ENCODE measurements at regions not wholly inside any gene's neighbourhood (a gene's known extent, or its start where the extent isn't known, plus 50 kb on each side); places are given as distances from the start of the nearest gene placed in this dataset.

GRCh38 chr2:176744146-176744545, 468.4 kb upstream of the HNRNPA3 start:
- peaks cover 7% of the 10 kb centered on the region for H3K4me1 Mint-ChIP-seq
- DNase-seq (ENCODE audit: low read depth, low spot score) = no peak
- H3K36me3 Mint-ChIP-seq (ENCODE audit: low read depth) = no peaks in the 10 kb centered on the region
- H3K27ac Mint-ChIP-seq (ENCODE audit: unreplicated experiment) = no peak overlapping the region
- H3K9me3 Mint-ChIP-seq = peaks cover 2% of the 10 kb centered on the region
- TF ChIP-seq CTCF (conservative IDR thresholded peaks at IDR 0.05) = no peak
- no peak overlapping the region for H3K4me3 Mint-ChIP-seq
- peaks cover 6% of the 10 kb centered on the region for H3K27me3 Mint-ChIP-seq (ENCODE audit: low read depth)

GRCh38 chr2:176745543-176746200, 466.9 kb upstream of the HNRNPA3 start:
- no peak for TF ChIP-seq CTCF (conservative IDR thresholded peaks at IDR 0.05)
- Mint-ChIP-seq H3K27ac (ENCODE audit: unreplicated experiment) (no peak overlapping the region), H3K27me3 (ENCODE audit: low read depth) (peaks cover 6% of the 10 kb centered on the region), H3K4me3 (no peak overlapping the region), H3K4me1 (peaks cover 7% of the 10 kb centered on the region), H3K9me3 (peaks cover 5% of the 10 kb centered on the region), H3K36me3 (ENCODE audit: low read depth) (no peaks in the 10 kb centered on the region)
- no peak for DNase-seq (ENCODE audit: low read depth, low spot score)

GRCh38 chr2:176746411-176746810, 466.2 kb upstream of the HNRNPA3 start:
- no peak overlapping the region for H3K27ac Mint-ChIP-seq (ENCODE audit: unreplicated experiment)
- H3K9me3 Mint-ChIP-seq = peaks cover 3% of the 10 kb centered on the region
- H3K36me3 Mint-ChIP-seq (ENCODE audit: low read depth) = no peaks in the 10 kb centered on the region
- no peak overlapping the region for H3K4me3 Mint-ChIP-seq
- peaks cover 6% of the 10 kb centered on the region for H3K27me3 Mint-ChIP-seq (ENCODE audit: low read depth)
- DNase-seq (ENCODE audit: low read depth, low spot score) = no peak
- no peak for TF ChIP-seq CTCF (conservative IDR thresholded peaks at IDR 0.05)
- H3K4me1 Mint-ChIP-seq = peaks cover 11% of the 10 kb centered on the region

- DNase-seq (ENCODE audit: low read depth, low spot score) = no peak
- no peak overlapping the region for H3K4me3 Mint-ChIP-seq
- H3K27me3 Mint-ChIP-seq (ENCODE audit: low read depth) = peaks cover 6% of the 10 kb centered on the region
- no peak overlapping the region for H3K27ac Mint-ChIP-seq (ENCODE audit: unreplicated experiment)
- no peak for TF ChIP-seq CTCF (conservative IDR thresholded peaks at IDR 0.05)
- H3K36me3 Mint-ChIP-seq (ENCODE audit: low read depth) = no peaks in the 10 kb centered on the region
- H3K9me3 Mint-ChIP-seq = peaks cover 3% of the 10 kb centered on the region
- peaks cover 16% of the 10 kb centered on the region for H3K4me1 Mint-ChIP-seq
Measured at GRCh38 chr2:176747506-176747905, 465.1 kb upstream of the HNRNPA3 start.

- TF ChIP-seq CTCF (conservative IDR thresholded peaks at IDR 0.05) = no peak
- H3K4me1 Mint-ChIP-seq = peaks cover 16% of the 10 kb centered on the region
- peaks cover 6% of the 10 kb centered on the region for H3K27me3 Mint-ChIP-seq (ENCODE audit: low read depth)
- peaks cover 3% of the 10 kb centered on the region for H3K9me3 Mint-ChIP-seq
- H3K27ac Mint-ChIP-seq (ENCODE audit: unreplicated experiment) = no peak overlapping the region
- H3K36me3 Mint-ChIP-seq (ENCODE audit: low read depth) = no peaks in the 10 kb centered on the region
- H3K4me3 Mint-ChIP-seq = no peak overlapping the region
- DNase-seq (ENCODE audit: low read depth, low spot score) = no peak
Measured at GRCh38 chr2:176747928-176748327, 464.7 kb upstream of the HNRNPA3 start.

Data from neural crest cell (in vitro differentiated cells).